Astrocyte (in vitro differentiated cells and primary cell): ENCODE measurements at regions not wholly inside any gene's neighbourhood (a gene's known extent, or its start where the extent isn't known, plus 50 kb on each side); places are given as distances from the start of the nearest gene placed in this dataset.

Source experiments
- DNase-seq: peaks from one replicate; pipeline ENCODE4 v3.0.0-alpha.2; 2010; ENCODE audit warnings: low read depth
- FAIRE-seq: peaks from 2 replicates; lab custom pipeline; 2011; peaks lifted over from hg19 to GRCh38; lab: Jason Lieb, UNC
- H2AFZ ChIP-seq: 2 replicates; pipeline ENCODE4 v1.6.0; 2012; ENCODE audit warnings: low read depth, low read length, inconsistent platforms
- H3K27ac ChIP-seq: 2 replicates; pipeline ENCODE4 v1.5.1; 2011; ENCODE audit warnings: low read depth, low read length, inconsistent platforms
- H3K27me3 ChIP-seq: 2 replicates; pipeline ENCODE4 v1.6.0; 2011; ENCODE audit warnings: low read length, inconsistent platforms; ENCODE audit not compliant: insufficient read depth
- H3K36me3 ChIP-seq: 2 replicates; pipeline ENCODE4 v1.5.1; 2011; ENCODE audit warnings: low read length, inconsistent platforms; ENCODE audit not compliant: insufficient read depth
- H3K4me1 ChIP-seq: 2 replicates; pipeline ENCODE4 v1.5.1; 2011; ENCODE audit warnings: low read length, inconsistent platforms; ENCODE audit not compliant: insufficient read depth
- H3K4me2 ChIP-seq: 2 replicates; pipeline ENCODE4 v1.6.0; 2012; ENCODE audit warnings: low read length, inconsistent platforms
- H3K4me3 ChIP-seq: 2 replicates; pipeline ENCODE4 v1.5.1; 2011; ENCODE audit warnings: low read depth, mild to moderate bottlenecking, low read length, inconsistent platforms; ENCODE audit not compliant: insufficient read depth
- H3K79me2 ChIP-seq: 2 replicates; pipeline ENCODE4 v1.6.0; 2012; ENCODE audit warnings: mild to moderate bottlenecking, low read length, inconsistent platforms; ENCODE audit not compliant: insufficient read depth
- H3K9ac ChIP-seq: 2 replicates; pipeline ENCODE4 v1.6.0; 2012; ENCODE audit warnings: mild to moderate bottlenecking, low read length, inconsistent platforms
- H3K9me3 ChIP-seq: 2 replicates; pipeline ENCODE4 v1.5.1; 2012; ENCODE audit warnings: low read depth, mild to moderate bottlenecking, low read length, inconsistent platforms; ENCODE audit not compliant: insufficient read depth
- H4K20me1 ChIP-seq: 2 replicates; pipeline ENCODE4 v1.6.0; 2012; ENCODE audit warnings: low read length, inconsistent platforms; ENCODE audit not compliant: insufficient read depth
- H3K27ac Mint-ChIP-seq: one replicate; pipeline ENCODE4 v1.8.0; 2021; ENCODE audit warnings: mild to moderate bottlenecking, mixed read lengths; ENCODE audit not compliant: unreplicated experiment
- H3K27me3 Mint-ChIP-seq: one replicate; pipeline ENCODE4 v1.8.0; 2021; ENCODE audit warnings: low read depth, mixed read lengths; ENCODE audit not compliant: unreplicated experiment
- H3K36me3 Mint-ChIP-seq: one replicate; pipeline ENCODE4 v1.8.0; 2021; ENCODE audit warnings: low read depth, mixed read lengths; ENCODE audit not compliant: unreplicated experiment
- H3K4me1 Mint-ChIP-seq: one replicate; pipeline ENCODE4 v1.8.0; 2021; ENCODE audit warnings: low read depth, mixed read lengths; ENCODE audit not compliant: unreplicated experiment
- H3K4me3 Mint-ChIP-seq: one replicate; pipeline ENCODE4 v1.8.0; 2021; ENCODE audit warnings: mild to moderate bottlenecking, moderate library complexity, mixed read lengths; ENCODE audit not compliant: unreplicated experiment
- H3K9me3 Mint-ChIP-seq: one replicate; pipeline ENCODE4 v1.8.0; 2021; ENCODE audit warnings: mild to moderate bottlenecking, mixed read lengths; ENCODE audit not compliant: unreplicated experiment
- EZH2 ChIP-seq: IDR thresholded peaks from 2 replicates; pipeline ENCODE4 v1.6.1; 2012; ENCODE audit warnings: mild to moderate bottlenecking, low read length, inconsistent platforms; ENCODE audit not compliant: insufficient read depth
- TF ChIP-seq, protein P1 (sequence below): IDR thresholded peaks from 2 replicates; pipeline ENCODE4 v1.5.1; 2011; ENCODE audit warnings: low read depth, mild to moderate bottlenecking, inconsistent platforms, low read length, moderate library complexity; ENCODE audit not compliant: insufficient read depth

DNA sequence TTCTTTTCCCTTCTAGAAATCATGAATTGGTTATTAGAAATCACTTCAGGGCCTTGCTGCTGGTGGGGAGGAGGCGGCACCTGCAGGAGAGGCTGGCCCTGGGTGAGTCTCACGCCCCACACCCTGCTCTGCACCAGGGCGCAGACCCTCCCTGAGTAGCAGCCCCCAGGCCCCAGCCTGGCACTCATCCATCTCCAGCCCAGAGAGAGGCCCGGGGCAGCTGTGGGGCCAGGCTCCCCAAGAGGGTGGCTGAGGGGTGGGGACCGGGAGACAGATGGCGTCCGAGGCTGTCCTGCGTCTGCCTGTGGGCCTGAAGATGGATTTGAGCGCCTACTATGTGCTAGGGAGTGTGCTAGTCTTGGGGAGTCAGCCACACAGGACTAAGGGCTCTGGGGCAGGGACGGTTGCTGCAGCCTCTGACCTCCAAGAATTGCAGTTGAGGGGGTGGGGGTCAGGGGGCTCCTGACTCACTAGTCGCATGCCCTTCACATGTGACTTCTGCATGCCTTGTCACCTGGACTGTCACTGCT, 59.6 kb upstream of the GATA5 start:
- H3K27ac ChIP-seq: no peak overlapping the region
- no peak for FAIRE-seq
- H3K4me2 ChIP-seq: no peak overlapping the region
- no peak for DNase-seq
- no peak overlapping the region for H2AFZ ChIP-seq
- no peaks in the 10 kb centered on the region for H4K20me1 ChIP-seq
- no peak overlapping the region for H3K27ac Mint-ChIP-seq
- no peaks in the 10 kb centered on the region for H3K79me2 ChIP-seq
- H3K36me3 ChIP-seq: no peaks in the 10 kb centered on the region
- no peak overlapping the region for H3K4me3 ChIP-seq
- H3K27me3 ChIP-seq: peaks cover 9% of the 10 kb centered on the region
- peaks cover 33% of the 10 kb centered on the region for H3K27me3 Mint-ChIP-seq
- H3K36me3 Mint-ChIP-seq: no peaks in the 10 kb centered on the region
- H3K9me3 ChIP-seq: no peaks in the 10 kb centered on the region
- no peaks in the 10 kb centered on the region for H3K4me1 Mint-ChIP-seq
- H3K4me1 ChIP-seq: no peaks in the 10 kb centered on the region
- H3K4me3 Mint-ChIP-seq: no peak overlapping the region
- H3K9ac ChIP-seq: no peak overlapping the region
- no peaks in the 10 kb centered on the region for H3K9me3 Mint-ChIP-seq
- TF ChIP-seq EZH2: no peak
- TF ChIP-seq, protein P1, sequence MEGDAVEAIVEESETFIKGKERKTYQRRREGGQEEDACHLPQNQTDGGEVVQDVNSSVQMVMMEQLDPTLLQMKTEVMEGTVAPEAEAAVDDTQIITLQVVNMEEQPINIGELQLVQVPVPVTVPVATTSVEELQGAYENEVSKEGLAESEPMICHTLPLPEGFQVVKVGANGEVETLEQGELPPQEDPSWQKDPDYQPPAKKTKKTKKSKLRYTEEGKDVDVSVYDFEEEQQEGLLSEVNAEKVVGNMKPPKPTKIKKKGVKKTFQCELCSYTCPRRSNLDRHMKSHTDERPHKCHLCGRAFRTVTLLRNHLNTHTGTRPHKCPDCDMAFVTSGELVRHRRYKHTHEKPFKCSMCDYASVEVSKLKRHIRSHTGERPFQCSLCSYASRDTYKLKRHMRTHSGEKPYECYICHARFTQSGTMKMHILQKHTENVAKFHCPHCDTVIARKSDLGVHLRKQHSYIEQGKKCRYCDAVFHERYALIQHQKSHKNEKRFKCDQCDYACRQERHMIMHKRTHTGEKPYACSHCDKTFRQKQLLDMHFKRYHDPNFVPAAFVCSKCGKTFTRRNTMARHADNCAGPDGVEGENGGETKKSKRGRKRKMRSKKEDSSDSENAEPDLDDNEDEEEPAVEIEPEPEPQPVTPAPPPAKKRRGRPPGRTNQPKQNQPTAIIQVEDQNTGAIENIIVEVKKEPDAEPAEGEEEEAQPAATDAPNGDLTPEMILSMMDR: no peak

- no peaks in the 10 kb centered on the region for H3K9me3 Mint-ChIP-seq
- TF ChIP-seq, protein P1: no peak
- no peak for TF ChIP-seq EZH2
- Histone ChIP-seq H3K79me2 (no peaks in the 10 kb centered on the region), H3K4me1 (no peaks in the 10 kb centered on the region), H3K4me3 (no peak overlapping the region), H3K4me2 (no peak overlapping the region), H3K36me3 (no peaks in the 10 kb centered on the region), H3K9me3 (no peaks in the 10 kb centered on the region), H2AFZ (no peak overlapping the region), H3K27me3 (peaks cover 9% of the 10 kb centered on the region), H3K27ac (no peak overlapping the region), H3K9ac (no peak overlapping the region), H4K20me1 (no peaks in the 10 kb centered on the region)
- no peaks in the 10 kb centered on the region for H3K4me1 Mint-ChIP-seq
- no peak for FAIRE-seq
- peaks cover 30% of the 10 kb centered on the region for H3K27me3 Mint-ChIP-seq
- no peak for DNase-seq
- no peak overlapping the region for H3K27ac Mint-ChIP-seq
- H3K36me3 Mint-ChIP-seq: no peaks in the 10 kb centered on the region
- no peak overlapping the region for H3K4me3 Mint-ChIP-seq
Measured at GRCh38 chr20:62535964-62536363, 60.2 kb upstream of the GATA5 start.

- no peaks in the 10 kb centered on the region for H4K20me1 ChIP-seq
- H3K9me3 ChIP-seq: no peaks in the 10 kb centered on the region
- TF ChIP-seq, protein P1: no peak
- FAIRE-seq (no peak), DNase-seq (no peak)
- Mint-ChIP-seq H3K9me3 (peaks cover 4% of the 10 kb centered on the region), H3K4me3 (no peak overlapping the region), H3K27me3 (peaks cover 35% of the 10 kb centered on the region), H3K4me1 (no peaks in the 10 kb centered on the region), H3K27ac (no peak overlapping the region), H3K36me3 (no peaks in the 10 kb centered on the region)
- no peak overlapping the region for H2AFZ ChIP-seq
- no peak overlapping the region for H3K4me2 ChIP-seq
- no peaks in the 10 kb centered on the region for H3K4me1 ChIP-seq
- no peaks in the 10 kb centered on the region for H3K36me3 ChIP-seq
- H3K4me3 ChIP-seq: no peak overlapping the region
- H3K79me2 ChIP-seq: no peaks in the 10 kb centered on the region
- no peak overlapping the region for H3K9ac ChIP-seq
- peaks cover 9% of the 10 kb centered on the region for H3K27me3 ChIP-seq
- H3K27ac ChIP-seq: no peak overlapping the region
Measured at GRCh38 chr20:62536871-62537401, 61.1 kb upstream of the GATA5 start.
